ENCODE measurements at regions not wholly inside any gene's neighbourhood (a gene's known extent, or its start where the extent isn't known, plus 50 kb on each side); places are given as distances from the start of the nearest gene placed in this dataset.

DNA sequence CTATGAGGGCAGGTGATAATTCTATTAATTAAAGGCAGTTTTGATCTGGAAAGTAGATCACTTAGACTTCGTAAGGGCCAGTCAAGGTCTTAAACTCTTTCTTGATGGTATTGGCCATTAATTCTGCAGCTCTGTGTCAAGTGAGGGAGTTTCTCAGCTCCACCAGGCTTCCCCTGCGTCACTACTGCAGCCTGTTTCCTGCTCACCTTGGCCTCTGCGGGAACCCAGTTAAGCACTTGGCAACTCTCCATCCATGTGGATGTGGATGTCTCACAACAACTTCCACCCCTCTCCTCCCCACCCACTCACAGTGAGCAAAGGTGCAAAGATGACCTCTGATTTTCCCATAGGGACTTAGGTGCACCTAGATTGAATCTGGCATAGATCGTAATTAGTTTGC lies 191.6 kb downstream of the PLK2 start:
- Histone ChIP-seq H3K4me3 (ENCODE audit: low read depth, low read length) (no peak overlapping the region), H3K27me3 (ENCODE audit: control insufficient read depth, insufficient read depth, low read length) (no peaks in the 10 kb centered on the region), H3K36me3 (ENCODE audit: control insufficient read depth, insufficient read depth, low read length) (no peaks in the 10 kb centered on the region)
- TF ChIP-seq, protein P1, sequence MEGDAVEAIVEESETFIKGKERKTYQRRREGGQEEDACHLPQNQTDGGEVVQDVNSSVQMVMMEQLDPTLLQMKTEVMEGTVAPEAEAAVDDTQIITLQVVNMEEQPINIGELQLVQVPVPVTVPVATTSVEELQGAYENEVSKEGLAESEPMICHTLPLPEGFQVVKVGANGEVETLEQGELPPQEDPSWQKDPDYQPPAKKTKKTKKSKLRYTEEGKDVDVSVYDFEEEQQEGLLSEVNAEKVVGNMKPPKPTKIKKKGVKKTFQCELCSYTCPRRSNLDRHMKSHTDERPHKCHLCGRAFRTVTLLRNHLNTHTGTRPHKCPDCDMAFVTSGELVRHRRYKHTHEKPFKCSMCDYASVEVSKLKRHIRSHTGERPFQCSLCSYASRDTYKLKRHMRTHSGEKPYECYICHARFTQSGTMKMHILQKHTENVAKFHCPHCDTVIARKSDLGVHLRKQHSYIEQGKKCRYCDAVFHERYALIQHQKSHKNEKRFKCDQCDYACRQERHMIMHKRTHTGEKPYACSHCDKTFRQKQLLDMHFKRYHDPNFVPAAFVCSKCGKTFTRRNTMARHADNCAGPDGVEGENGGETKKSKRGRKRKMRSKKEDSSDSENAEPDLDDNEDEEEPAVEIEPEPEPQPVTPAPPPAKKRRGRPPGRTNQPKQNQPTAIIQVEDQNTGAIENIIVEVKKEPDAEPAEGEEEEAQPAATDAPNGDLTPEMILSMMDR (IDR thresholded peaks at IDR 0.05; ENCODE audit: insufficient read depth, low read length, severe bottlenecking), result no peak
- DNase-seq (ENCODE audit: low read depth) (no peak), FAIRE-seq (peak; percentile 23)

DNA sequence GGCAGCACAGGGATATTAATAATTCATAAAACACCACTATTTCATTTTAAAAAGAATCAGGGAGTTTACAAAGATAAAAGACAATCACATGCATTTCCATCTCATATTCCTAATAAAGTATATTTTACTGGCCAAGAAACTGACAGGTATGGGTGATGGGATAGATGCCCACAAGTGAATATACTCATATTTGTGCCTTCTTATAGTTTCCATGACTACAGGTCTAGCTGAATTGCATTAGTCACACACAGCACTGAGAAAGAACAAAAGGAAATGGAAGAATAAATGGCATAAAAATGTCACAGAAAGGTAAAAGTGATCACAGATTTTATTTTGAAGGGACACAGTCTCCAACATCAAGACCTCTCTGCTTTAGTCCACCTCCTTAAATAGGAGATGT lies 193.5 kb downstream of the PLK2 start:
- DNase-seq (ENCODE audit: low read depth) (peak; percentile 43), FAIRE-seq (no peak)
- TF ChIP-seq, protein P1 (IDR thresholded peaks at IDR 0.05; ENCODE audit: insufficient read depth, low read length, severe bottlenecking), result no peak
- Histone ChIP-seq H3K27me3 (ENCODE audit: control insufficient read depth, insufficient read depth, low read length) (no peaks in the 10 kb centered on the region), H3K4me3 (ENCODE audit: low read depth, low read length) (no peak overlapping the region), H3K36me3 (ENCODE audit: control insufficient read depth, insufficient read depth, low read length) (no peaks in the 10 kb centered on the region)

GRCh38 chr5:58265246-58265930 lies 194.5 kb downstream of the PLK2 start:
- Histone ChIP-seq H3K27me3 (ENCODE audit: control insufficient read depth, insufficient read depth, low read length) (no peaks in the 10 kb centered on the region), H3K36me3 (ENCODE audit: control insufficient read depth, insufficient read depth, low read length) (no peaks in the 10 kb centered on the region), H3K4me3 (ENCODE audit: low read depth, low read length) (no peak overlapping the region)
- FAIRE-seq, result no peak
- TF ChIP-seq, protein P1 (IDR thresholded peaks at IDR 0.05; ENCODE audit: insufficient read depth, low read length, severe bottlenecking), result no peak
- DNase-seq (ENCODE audit: low read depth), result no peak

DNA sequence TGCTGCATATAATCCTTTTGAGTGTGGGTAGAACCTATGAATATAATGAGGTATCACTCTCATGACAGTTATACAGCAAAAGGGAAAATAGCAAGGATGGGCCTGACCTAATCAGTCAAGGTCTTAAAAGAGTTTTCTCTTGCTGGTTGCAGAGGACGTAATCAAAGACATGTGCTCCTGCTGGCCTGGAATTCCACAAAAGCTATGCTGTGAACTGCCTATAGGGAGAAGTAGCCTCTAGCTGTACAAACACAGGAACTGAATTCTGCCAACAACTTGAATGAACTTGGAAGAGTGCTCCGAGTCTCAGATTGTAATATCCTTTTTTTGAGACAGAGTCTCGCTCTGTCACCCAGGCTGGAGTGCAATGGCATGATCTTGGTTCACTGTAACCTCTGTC lies 195.6 kb downstream of the PLK2 start:
- Histone ChIP-seq H3K36me3 (ENCODE audit: control insufficient read depth, insufficient read depth, low read length) (no peaks in the 10 kb centered on the region), H3K4me3 (ENCODE audit: low read depth, low read length) (no peak overlapping the region), H3K27me3 (ENCODE audit: control insufficient read depth, insufficient read depth, low read length) (no peaks in the 10 kb centered on the region)
- no peak for FAIRE-seq
- TF ChIP-seq, protein P1 (IDR thresholded peaks at IDR 0.05; ENCODE audit: insufficient read depth, low read length, severe bottlenecking), result no peak
- DNase-seq (ENCODE audit: low read depth), result no peak

GRCh38 chr5:58263296-58263695 lies 196.6 kb downstream of the PLK2 start:
- Histone ChIP-seq H3K4me3 (ENCODE audit: low read depth, low read length) (no peak overlapping the region), H3K27me3 (ENCODE audit: control insufficient read depth, insufficient read depth, low read length) (no peaks in the 10 kb centered on the region), H3K36me3 (ENCODE audit: control insufficient read depth, insufficient read depth, low read length) (no peaks in the 10 kb centered on the region)
- no peak for FAIRE-seq
- DNase-seq (ENCODE audit: low read depth), result no peak
- TF ChIP-seq, protein P1 (IDR thresholded peaks at IDR 0.05; ENCODE audit: insufficient read depth, low read length, severe bottlenecking), result no peak

GRCh38 chr5:58262226-58262625 lies 197.7 kb downstream of the PLK2 start:
- TF ChIP-seq, protein P1 (IDR thresholded peaks at IDR 0.05; ENCODE audit: insufficient read depth, low read length, severe bottlenecking), result no peak
- Histone ChIP-seq H3K36me3 (ENCODE audit: control insufficient read depth, insufficient read depth, low read length) (no peaks in the 10 kb centered on the region), H3K27me3 (ENCODE audit: control insufficient read depth, insufficient read depth, low read length) (no peaks in the 10 kb centered on the region), H3K4me3 (ENCODE audit: low read depth, low read length) (no peak overlapping the region)
- FAIRE-seq (no peak), DNase-seq (ENCODE audit: low read depth) (no peak)
